Activated CD4-positive, alpha-beta T cell treated with anti-CD3 and anti-CD28 coated beads for 24 hours (primary cell): ENCODE measurements at regions not wholly inside any gene's neighbourhood (a gene's known extent, or its start where the extent isn't known, plus 50 kb on each side); places are given as distances from the start of the nearest gene placed in this dataset.

Source experiments
- DNase-seq, 2 donors: peaks; one replicate each; pipeline ENCODE4 v3.0.0-alpha.2; 2020; ENCODE audit warnings: low read depth in 2 of 2

- DNase-seq = no peak
These were observed 109.4 kb upstream of the PDE1C start for GRCh38 chr7:32179567-32179966.

- DNase-seq = no peak
These were observed 108.6 kb upstream of the PDE1C start for GRCh38 chr7:32178677-32179366.

- DNase-seq = no peak
These were observed 107.0 kb upstream of the PDE1C start for GRCh38 chr7:32177232-32177631.

- DNase-seq = no peak
These were observed 104.9 kb upstream of the PDE1C start for GRCh38 chr7:32175099-32175498.

- DNase-seq = no peak
These were observed 101.0 kb upstream of the PDE1C start for GRCh38 chr7:32171248-32171647.

GRCh38 chr7:32170838-32171237 is 100.6 kb upstream of the PDE1C start:
- DNase-seq = no peak

GRCh38 chr7:32169228-32169627 is 99.0 kb upstream of the PDE1C start:
- DNase-seq = no peak

GRCh38 chr7:32167815-32168214 is 97.6 kb upstream of the PDE1C start:
- no peak for DNase-seq

GRCh38 chr7:32167256-32167655 is 97.0 kb upstream of the PDE1C start:
- no peak for DNase-seq

- DNase-seq = no peak
These were observed 94.3 kb upstream of the PDE1C start for GRCh38 chr7:32164341-32164996.

- DNase-seq = no peak
These were observed 93.7 kb upstream of the PDE1C start for GRCh38 chr7:32163896-32164295.

GRCh38 chr7:32163141-32163806 is 93.1 kb upstream of the PDE1C start:
- no peak for DNase-seq

- no peak for DNase-seq
These were observed 91.5 kb upstream of the PDE1C start for GRCh38 chr7:32161708-32162107.

- no peak for DNase-seq
These were observed 88.8 kb upstream of the PDE1C start for GRCh38 chr7:32158751-32159745.

- DNase-seq = no peak
These were observed 87.9 kb upstream of the PDE1C start for GRCh38 chr7:32158076-32158475.

- DNase-seq = no peak
These were observed 85.5 kb upstream of the PDE1C start for GRCh38 chr7:32155712-32156111.

- DNase-seq = no peak
These were observed 84.6 kb upstream of the PDE1C start for GRCh38 chr7:32154797-32155196.

GRCh38 chr7:32153006-32153405 is 82.8 kb upstream of the PDE1C start:
- DNase-seq = no peak

GRCh38 chr7:32152576-32152975 is 82.4 kb upstream of the PDE1C start:
- no peak for DNase-seq

GRCh38 chr7:32150589-32150988 is 80.4 kb upstream of the PDE1C start:
- DNase-seq = no peak

- DNase-seq = no peak
These were observed 79.8 kb upstream of the PDE1C start for GRCh38 chr7:32150039-32150438.
